DND-41 (cell line): ENCODE measurements at regions not wholly inside any gene's neighbourhood (a gene's known extent, or its start where the extent isn't known, plus 50 kb on each side); places are given as distances from the start of the nearest gene placed in this dataset.

Source experiments
- ATAC-seq: fragments of 200-7000 bp; cut with Tn5 transposase; 3 replicates; pipeline ENCODE4 v1.9.1; 2021; ENCODE audit warnings: low read depth; ENCODE audit not compliant: insufficient read depth
- DNase-seq: peaks from one replicate; pipeline ENCODE4 v3.0.0-alpha.2; 2020
- H2AFZ ChIP-seq: 2 replicates; pipeline ENCODE4 v1.6.0; 2012; ENCODE audit warnings: low read depth, low read length
- H3K27ac ChIP-seq: 2 replicates; pipeline ENCODE4 v1.5.1; 2012; ENCODE audit warnings: low read length, inconsistent platforms
- H3K27me3 ChIP-seq: fragments of 200-600 bp; sonication (generic); 2 replicates; pipeline ENCODE4 v1.6.0; 2012; ENCODE audit warnings: low read length, mild to moderate bottlenecking, inconsistent platforms; ENCODE audit not compliant: insufficient read depth, poor library complexity
- H3K36me3 ChIP-seq: 2 replicates; pipeline ENCODE4 v1.5.1; 2012; ENCODE audit warnings: low read length, inconsistent platforms; ENCODE audit not compliant: insufficient read depth
- H3K4me1 ChIP-seq: 2 replicates; pipeline ENCODE4 v1.5.1; 2012; ENCODE audit warnings: mild to moderate bottlenecking, low read length; ENCODE audit not compliant: insufficient read depth
- H3K4me2 ChIP-seq: 2 replicates; pipeline ENCODE4 v1.6.0; 2012; ENCODE audit warnings: mild to moderate bottlenecking, moderate library complexity, low read length, inconsistent platforms; ENCODE audit not compliant: insufficient read depth
- H3K4me3 ChIP-seq, 2 experiments: fragments of 200-600 bp in 1 of 2; shearing (Covaris generic) in 1 of 2; 2 replicates each; pipeline ENCODE4 v1.5.1; 2012 to 2016; ENCODE audit warnings: inconsistent platforms in 2 of 2, low read length in 2 of 2, mild to moderate bottlenecking in 2 of 2, low read depth in 1 of 2, moderate library complexity in 1 of 2
- H3K79me2 ChIP-seq: 2 replicates; pipeline ENCODE4 v1.6.0; 2012; ENCODE audit warnings: low read length, inconsistent platforms; ENCODE audit not compliant: insufficient read depth
- H3K9ac ChIP-seq: 2 replicates; pipeline ENCODE4 v1.6.0; 2012; ENCODE audit warnings: low read depth, mild to moderate bottlenecking, inconsistent platforms, low read length, moderate library complexity
- H3K9me3 ChIP-seq: 2 replicates; pipeline ENCODE4 v1.5.1; 2012; ENCODE audit warnings: low read length, moderate library complexity, mild to moderate bottlenecking, inconsistent platforms; ENCODE audit not compliant: insufficient read depth, severe bottlenecking
- H4K20me1 ChIP-seq: 2 replicates; pipeline ENCODE4 v1.6.0; 2012; ENCODE audit warnings: low read length; ENCODE audit not compliant: insufficient read depth
- EZH2 ChIP-seq: IDR thresholded peaks from 3 replicates; pipeline ENCODE4 v1.6.1; 2012; ENCODE audit warnings: borderline replicate concordance, low read depth, mild to moderate bottlenecking, moderate library complexity, low read length, inconsistent platforms; ENCODE audit not compliant: severe bottlenecking
- TF ChIP-seq, protein P1 (sequence below): IDR thresholded peaks from 2 replicates; pipeline ENCODE4 v1.5.1; 2012; ENCODE audit warnings: borderline replicate concordance, low read length, moderate library complexity, mild to moderate bottlenecking; ENCODE audit not compliant: poor library complexity, severe bottlenecking; ENCODE audit errors: extremely low read depth

DNA sequence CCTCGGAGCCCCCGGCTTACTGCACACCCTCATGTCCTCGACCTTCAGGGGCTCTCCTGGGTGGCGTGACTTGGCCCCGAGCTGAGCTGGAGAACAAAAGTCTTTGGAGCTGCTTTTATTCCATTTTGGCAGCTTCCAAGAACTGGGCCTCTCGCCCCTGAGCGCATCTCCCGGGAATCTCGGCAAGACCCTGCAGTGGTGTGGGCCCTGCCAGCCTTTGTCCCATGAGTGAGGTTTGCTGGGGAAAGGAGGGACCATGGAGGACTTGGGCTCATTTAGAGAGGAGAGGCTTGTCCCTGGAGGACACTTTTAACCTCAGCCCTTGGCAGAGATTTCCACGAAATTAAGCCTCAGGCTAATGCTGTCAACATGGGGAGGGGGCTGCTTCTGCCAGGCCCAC is 62.3 kb upstream of the SLCO4A1 start:
- Histone ChIP-seq H4K20me1 (peaks cover 38% of the 10 kb centered on the region), H3K27me3 (no peaks in the 10 kb centered on the region), H3K9ac (no peak overlapping the region), H3K4me1 (no peaks in the 10 kb centered on the region), H3K27ac (no peak overlapping the region), H3K36me3 (no peaks in the 10 kb centered on the region), H3K4me2 (no peak overlapping the region), H2AFZ (no peak overlapping the region), H3K4me3 (no peak overlapping the region), H3K9me3 (no peaks in the 10 kb centered on the region), H3K79me2 (no peaks in the 10 kb centered on the region)
- TF ChIP-seq EZH2 = no peak
- TF ChIP-seq, protein P1, sequence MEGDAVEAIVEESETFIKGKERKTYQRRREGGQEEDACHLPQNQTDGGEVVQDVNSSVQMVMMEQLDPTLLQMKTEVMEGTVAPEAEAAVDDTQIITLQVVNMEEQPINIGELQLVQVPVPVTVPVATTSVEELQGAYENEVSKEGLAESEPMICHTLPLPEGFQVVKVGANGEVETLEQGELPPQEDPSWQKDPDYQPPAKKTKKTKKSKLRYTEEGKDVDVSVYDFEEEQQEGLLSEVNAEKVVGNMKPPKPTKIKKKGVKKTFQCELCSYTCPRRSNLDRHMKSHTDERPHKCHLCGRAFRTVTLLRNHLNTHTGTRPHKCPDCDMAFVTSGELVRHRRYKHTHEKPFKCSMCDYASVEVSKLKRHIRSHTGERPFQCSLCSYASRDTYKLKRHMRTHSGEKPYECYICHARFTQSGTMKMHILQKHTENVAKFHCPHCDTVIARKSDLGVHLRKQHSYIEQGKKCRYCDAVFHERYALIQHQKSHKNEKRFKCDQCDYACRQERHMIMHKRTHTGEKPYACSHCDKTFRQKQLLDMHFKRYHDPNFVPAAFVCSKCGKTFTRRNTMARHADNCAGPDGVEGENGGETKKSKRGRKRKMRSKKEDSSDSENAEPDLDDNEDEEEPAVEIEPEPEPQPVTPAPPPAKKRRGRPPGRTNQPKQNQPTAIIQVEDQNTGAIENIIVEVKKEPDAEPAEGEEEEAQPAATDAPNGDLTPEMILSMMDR = no peak
- DNase-seq (no peak), ATAC-seq (no peak)

- no peak overlapping the region for H3K4me2 ChIP-seq
- DNase-seq (no peak), ATAC-seq (no peak)
- no peaks in the 10 kb centered on the region for H3K79me2 ChIP-seq
- H3K27me3 ChIP-seq = no peaks in the 10 kb centered on the region
- no peak overlapping the region for H3K9ac ChIP-seq
- no peaks in the 10 kb centered on the region for H3K9me3 ChIP-seq
- no peak overlapping the region for H3K4me3 ChIP-seq
- no peaks in the 10 kb centered on the region for H3K4me1 ChIP-seq
- no peak overlapping the region for H3K27ac ChIP-seq
- H3K36me3 ChIP-seq = no peaks in the 10 kb centered on the region
- no peak overlapping the region for H2AFZ ChIP-seq
- TF ChIP-seq, protein P1 = no peak
- TF ChIP-seq EZH2 = no peak
- peaks cover 39% of the 10 kb centered on the region for H4K20me1 ChIP-seq
Observed at GRCh38 chr20:62580733-62581132, 61.6 kb upstream of the SLCO4A1 start.

DNA sequence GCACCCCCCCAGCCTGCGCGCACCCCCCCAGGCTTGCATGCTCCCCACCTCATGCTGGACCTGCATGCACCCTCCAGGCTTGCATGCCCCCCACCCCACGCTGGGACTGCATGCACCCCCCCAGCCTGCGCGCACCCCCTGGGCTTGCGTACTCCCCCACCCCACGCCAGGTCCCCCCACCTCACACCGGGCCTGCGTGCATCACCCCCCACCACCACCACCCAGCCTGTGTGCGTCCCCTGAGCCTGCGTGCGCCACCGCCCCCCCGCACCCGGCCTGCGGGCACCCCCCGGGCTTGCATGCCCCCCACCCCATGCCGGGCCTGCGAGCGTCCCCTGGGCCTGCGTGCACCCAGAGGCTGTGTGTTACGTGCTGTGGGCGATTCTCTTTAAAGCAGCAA is 61.0 kb upstream of the SLCO4A1 start:
- no peak for TF ChIP-seq EZH2
- no peaks in the 10 kb centered on the region for H3K27me3 ChIP-seq
- no peak overlapping the region for H3K4me3 ChIP-seq
- no peak overlapping the region for H3K27ac ChIP-seq
- DNase-seq = no peak
- no peaks in the 10 kb centered on the region for H3K4me1 ChIP-seq
- no peaks in the 10 kb centered on the region for H3K36me3 ChIP-seq
- no peak overlapping the region for H2AFZ ChIP-seq
- H3K9ac ChIP-seq = no peak overlapping the region
- H3K9me3 ChIP-seq = no peaks in the 10 kb centered on the region
- ATAC-seq = no peak
- H3K4me2 ChIP-seq = no peak overlapping the region
- H4K20me1 ChIP-seq = peaks cover 39% of the 10 kb centered on the region
- no peaks in the 10 kb centered on the region for H3K79me2 ChIP-seq

GRCh38 chr20:62581806-62582205 is 60.5 kb upstream of the SLCO4A1 start:
- no peak overlapping the region for H3K4me2 ChIP-seq
- no peak for TF ChIP-seq EZH2
- TF ChIP-seq, protein P1 = no peak
- DNase-seq (no peak), ATAC-seq (no peak)
- no peak overlapping the region for H2AFZ ChIP-seq
- H3K4me3 ChIP-seq = no peak overlapping the region
- H3K9me3 ChIP-seq = no peaks in the 10 kb centered on the region
- H4K20me1 ChIP-seq = peaks cover 37% of the 10 kb centered on the region
- no peak overlapping the region for H3K9ac ChIP-seq
- H3K27me3 ChIP-seq = peaks cover 1% of the 10 kb centered on the region
- H3K79me2 ChIP-seq = no peaks in the 10 kb centered on the region
- no peaks in the 10 kb centered on the region for H3K36me3 ChIP-seq
- no peak overlapping the region for H3K27ac ChIP-seq
- H3K4me1 ChIP-seq = no peaks in the 10 kb centered on the region
